ENCODE measurements at regions not wholly inside any gene's neighbourhood (a gene's known extent, or its start where the extent isn't known, plus 50 kb on each side); places are given as distances from the start of the nearest gene placed in this dataset.
"Not testable (repeated sequence)": the region's sequence is repeated elsewhere in the genome, so short reads cannot be mapped to it uniquely, and the experiment has no call there.

DNA sequence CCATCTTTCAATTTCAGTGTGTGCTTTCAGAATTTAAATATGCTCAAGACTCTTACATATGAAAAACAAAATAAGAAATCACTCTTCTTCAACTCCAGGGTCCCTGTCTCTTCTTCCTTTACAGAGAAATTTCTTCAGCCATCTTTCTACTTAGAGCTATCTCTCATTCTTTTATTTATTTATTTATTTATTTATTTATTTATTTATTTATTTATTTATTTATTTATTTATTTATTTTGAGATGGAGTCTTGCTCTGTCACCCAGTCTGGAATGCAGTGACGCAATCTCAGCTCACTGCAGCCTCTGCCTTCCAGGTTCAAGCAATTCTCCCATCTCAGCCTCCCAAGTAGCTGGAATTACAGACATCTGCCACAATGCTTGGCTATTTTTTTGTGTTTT, 211.7 kb downstream of the DUSP10 start:
- not testable (repeated sequence) for DNase-seq (ENCODE audit: low spot score)

DNA sequence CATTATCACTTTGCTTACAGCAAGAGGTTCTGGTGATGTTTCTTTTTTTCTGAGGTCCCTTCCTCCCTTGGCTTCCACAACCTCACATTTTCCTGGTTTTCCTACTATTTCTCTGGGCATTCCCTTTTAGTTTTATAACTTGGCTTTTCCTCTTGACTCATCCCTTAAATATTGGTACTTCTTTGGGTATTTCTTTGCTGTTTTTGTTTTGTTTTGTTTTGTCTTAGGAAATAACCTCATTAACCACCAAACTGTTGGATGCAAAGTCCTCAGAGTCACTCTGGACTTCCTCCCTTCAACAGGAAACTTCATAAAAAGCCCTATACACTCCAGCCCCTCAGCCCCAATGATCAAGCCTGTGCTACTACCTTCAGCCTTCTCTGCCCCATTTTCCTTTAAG, 211.1 kb downstream of the DUSP10 start:
- DNase-seq (ENCODE audit: low spot score), result no peak

DNA sequence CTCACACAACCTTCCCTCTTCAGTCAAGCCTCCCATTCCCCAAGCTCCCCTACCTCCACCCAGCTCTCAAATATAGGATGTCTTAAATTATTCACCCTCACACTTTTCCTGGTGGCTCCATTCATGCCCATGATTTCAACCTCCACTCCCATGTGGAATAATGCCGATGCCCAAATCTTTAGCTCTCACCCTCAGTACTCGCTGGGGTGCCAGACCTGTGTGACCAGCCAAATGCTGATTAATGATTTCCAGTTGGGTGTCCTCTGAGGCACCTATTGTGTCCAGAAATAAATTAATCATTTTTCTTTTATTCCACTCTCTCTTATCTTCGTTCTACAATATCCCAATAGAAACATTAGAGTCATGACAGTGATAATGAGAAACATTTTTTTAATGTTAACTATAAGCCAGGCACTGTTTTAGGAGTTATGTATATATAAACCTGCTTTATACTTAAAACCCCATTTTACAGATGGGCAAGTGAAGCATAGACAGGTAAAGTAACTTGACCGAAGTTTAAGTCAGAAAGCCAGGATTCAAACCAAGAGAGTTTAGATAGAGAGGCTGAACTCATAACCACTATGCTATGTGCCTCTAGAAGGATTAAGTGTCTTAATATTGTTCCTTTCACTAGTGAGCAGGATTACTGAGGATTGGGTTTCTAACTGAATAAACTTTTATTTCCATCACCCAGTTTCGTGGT, 209.7 kb downstream of the DUSP10 start:
- no peak for DNase-seq (ENCODE audit: low spot score)

DNA sequence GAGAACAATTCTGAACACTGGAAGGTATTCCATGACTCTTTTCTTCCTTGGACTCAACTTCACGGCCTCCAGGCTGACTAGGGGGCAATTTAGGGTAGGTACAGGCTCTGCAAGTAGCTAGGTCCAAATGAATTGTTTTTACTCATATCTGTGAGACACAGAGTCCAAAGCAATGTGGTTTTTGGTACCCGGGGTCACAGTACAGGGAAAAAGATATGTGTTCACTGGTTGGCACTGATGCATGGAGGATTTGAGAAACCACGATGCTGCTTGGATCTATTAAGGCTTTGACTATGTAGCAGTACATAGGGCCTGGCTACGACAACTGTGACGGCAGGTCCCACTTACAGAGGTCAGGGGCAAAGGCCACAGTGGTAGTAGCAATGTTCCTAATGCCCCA, 200.6 kb downstream of the DUSP10 start:
- no peak for DNase-seq (ENCODE audit: low spot score)

DNA sequence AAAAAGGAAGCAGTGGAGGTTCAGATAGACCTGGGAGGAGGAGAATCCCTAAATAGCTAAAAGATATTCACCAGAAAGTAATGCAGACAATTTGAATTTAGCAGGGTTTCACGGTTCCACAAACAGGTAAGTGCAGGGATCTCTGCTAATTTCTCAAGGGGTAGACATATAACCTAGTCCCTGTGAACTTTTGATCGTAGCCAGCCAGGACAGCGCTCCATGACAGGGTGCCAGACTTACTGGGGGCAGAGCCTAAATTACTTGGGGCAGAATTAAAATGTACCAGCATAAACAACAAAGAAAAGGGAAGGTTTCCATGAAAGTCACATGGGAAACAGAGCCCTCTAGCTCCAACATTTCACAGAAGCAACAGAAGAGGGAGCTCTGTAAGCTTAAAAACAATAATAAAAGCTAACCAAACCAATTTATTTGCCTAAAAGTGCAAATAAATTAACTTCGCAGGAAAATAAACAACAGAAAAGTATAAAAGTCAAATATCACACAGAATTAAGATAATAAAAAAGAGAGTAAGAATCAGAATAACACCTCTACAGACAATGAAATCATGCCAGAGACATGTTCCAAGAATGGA, 198.3 kb downstream of the DUSP10 start:
- peak; percentile 15 for DNase-seq (ENCODE audit: low spot score)

DNA sequence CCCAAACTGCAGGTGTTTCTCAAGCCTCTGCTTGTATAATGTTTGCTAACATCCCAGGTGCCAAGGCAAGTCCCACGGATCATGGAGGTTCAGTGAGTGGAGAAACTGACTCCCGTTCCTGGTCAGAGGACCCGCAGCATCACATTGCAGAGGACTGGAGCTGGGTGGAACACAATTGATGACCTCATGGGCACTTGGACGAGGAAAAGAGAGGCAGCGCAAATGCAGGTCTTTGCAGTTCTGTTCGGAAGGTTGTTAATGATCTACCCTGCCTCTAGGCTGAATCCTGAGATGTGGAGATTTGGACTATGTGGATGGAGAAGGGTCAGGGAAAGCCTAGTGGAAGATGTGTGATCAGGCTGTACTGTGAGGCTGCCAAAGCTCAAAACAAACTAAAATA, 192.9 kb downstream of the DUSP10 start:
- no peak for DNase-seq (ENCODE audit: low spot score)

DNA sequence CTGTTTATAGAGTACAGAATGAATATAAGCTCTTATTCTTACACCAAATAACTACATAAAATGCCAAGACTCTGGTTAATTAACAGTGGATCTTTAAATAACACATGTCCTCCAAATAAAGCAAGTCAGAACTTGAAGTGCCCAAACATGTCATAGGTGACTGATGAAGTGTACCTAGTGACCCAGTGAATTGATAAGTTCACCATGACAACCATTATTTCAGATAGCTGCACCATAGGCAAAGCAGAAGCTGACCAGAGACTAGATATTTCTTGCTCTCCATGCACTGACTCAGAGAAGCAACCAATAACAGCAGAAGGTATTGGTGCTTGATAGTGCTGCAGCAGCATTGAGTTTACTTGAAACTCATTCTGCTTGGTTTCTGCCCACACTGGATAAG, 192.1 kb downstream of the DUSP10 start:
- DNase-seq (ENCODE audit: low spot score), result no peak

DNA sequence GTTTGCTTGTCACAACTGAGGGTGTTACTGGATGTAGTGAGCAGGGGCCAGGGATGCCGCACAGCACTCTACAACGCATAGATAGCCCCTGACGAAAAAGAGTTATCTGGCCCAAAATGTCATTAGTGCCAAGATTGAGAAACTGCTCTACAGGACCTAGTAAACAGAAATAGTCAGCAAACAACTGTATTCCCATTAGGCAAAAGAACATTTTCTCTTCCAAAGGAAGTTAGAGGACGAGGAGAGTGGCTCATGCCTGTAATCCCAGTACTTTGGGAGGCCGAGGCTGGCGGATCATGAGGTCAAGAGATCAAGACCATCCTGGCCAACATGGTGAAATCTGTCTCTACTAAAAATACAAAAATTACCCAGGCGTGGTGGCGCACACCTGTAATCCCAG, 189.1 kb downstream of the DUSP10 start:
- DNase-seq (ENCODE audit: low spot score), result not testable (repeated sequence)

DNA sequence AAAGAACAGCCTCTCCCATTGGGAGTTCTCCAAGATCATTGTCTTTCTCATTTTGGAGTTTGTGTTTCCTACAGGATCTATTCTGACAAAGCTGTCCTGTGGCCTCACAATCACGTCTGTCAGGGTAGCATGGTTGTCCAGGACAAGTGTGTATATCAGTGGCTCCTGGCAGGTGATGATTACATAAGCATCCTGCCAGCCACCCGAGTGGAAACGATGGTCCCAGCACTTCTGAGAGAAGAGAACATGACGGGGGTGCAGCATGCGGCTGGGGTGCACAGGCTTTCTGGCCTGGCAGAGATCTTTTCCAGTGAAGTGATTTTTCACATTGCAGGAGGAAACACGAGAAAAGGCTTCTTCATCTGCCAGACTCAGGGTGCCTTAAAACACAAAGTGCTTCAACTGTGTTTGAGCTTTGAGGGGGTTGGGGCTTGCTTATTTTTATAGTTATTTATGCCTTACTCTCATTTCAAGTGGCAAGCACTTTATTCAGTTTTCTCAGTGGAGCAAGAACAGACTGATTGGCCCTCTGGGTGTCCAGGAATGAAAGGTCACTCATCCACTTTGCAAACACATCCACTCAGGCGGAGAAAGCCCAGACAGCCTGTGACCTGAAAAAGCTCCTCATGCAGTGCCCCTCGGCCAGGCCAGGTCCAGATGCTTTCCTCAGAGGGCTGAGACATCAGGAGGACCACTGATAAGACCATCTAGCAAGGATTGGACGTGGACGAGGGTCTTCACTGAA, 186.0 kb downstream of the DUSP10 start:
- DNase-seq (ENCODE audit: low spot score), result no peak

DNA sequence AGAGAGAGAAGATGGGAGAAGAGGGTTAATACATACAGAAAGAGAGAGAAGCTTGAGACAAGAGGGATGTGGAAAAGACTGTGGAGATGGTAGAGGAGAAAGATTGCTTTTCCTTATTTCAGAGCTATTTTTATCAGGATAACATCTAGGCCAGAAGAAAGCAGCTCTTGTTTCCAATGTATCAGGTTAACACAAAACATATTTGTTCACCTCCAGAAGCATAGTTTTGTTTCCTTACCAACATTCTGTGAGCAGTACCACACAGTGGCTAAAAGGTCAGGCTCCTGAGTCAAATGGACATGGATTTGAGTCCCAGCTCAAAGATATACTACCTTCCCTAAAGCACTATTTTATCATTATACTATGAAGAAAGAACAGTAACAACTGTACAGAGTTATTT, 185.5 kb downstream of the DUSP10 start:
- no peak for DNase-seq (ENCODE audit: low spot score)

DNA sequence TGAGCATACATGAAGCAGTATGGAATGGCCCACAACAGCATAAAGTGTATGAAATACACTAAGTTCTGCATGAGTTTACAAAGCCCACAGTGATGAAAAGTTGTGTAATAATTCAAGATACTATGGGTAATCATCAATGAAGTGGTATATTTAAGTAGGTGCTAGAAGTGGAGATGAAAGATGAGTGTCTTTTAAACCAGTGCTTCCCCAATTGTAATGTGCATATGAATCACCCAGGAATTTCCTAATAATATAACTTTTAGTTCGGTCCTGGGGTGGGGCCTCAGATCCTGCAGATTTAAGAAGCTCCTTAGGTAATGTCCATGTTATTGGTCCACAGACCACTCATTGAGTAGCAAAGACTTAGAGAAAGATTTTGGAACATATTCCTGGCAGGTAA, 184.9 kb downstream of the DUSP10 start:
- no peak for DNase-seq (ENCODE audit: low spot score)

DNA sequence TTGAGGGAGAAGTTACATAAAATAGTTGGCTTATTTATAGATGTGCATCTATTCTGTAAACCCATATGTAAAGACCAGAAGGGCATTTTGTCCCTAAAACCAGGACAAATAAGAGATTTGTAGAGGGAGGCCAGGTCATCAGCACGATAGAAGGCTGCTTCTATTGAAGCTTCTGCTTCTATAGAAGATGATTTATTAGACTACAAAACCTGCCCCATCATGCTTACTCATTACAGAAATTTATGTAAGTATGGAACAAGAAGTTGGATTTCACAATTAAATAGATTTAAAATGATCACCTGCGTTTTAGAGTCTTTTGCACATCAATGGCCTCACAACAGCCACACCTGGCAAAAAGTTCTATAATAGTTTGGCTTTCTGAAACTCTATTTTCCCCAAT, 183.5 kb downstream of the DUSP10 start:
- no peak for DNase-seq (ENCODE audit: low spot score)

DNA sequence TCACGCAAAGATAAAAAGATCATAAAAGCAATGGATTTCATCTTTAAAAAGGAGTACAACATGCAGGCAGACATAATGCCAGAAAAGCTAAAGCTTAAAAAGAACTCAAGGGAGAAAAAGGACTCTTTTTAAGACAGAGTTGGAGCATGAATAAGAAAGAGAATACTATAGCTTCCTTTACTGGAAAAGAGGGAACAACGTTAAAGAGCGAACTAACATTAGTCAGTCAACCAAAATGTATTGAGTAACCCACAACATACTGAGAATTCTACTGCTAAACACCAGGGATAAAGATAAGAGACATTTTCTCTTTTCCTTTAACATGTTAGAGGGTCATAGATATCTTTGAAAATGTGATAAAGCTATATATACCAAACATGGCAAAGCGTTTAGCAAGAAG, 182.0 kb downstream of the DUSP10 start:
- no peak for DNase-seq (ENCODE audit: low spot score)

DNA sequence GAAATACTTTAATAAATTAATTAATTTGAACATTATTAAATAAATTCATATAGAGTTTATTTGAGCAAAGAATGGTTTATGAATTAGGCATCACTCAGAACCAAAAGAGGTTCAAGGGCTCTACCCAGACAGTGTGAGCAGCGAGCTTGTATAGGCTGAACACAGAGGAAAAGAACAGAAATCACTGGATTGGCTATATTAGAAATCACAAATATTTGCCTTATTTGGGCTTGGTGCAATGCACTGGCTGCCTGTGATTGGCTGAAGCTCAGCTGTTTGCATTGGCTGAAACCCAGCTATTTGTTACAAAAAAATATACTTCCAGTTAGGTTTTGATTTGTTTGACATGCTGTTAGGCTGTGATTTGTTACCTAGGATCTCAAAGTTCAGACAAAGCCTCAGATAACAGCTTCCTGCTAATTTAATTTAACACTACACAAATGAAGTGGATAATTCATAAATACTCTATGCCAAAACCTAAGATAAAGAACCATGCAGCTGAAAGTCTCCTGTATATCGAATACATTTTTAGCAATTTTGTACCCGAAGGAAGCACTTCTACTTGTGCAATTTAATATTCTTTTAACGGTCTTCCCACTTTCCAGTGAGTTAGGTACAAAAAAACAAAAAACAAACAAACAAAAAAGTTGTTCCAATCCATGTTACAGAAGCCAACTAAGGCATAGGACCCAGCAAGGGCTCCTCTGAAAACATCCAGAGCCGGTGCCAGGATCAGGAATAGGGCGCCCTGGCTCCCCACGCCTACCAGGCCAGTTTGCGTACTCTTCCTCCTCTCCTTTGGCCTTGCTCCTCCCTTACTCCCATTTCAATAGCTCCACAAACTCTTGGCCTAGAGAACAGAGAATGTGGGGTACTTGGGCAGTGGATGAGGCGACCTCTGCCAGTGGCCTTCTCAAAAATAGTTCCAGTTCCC, 179.1 kb downstream of the DUSP10 start:
- no peak for DNase-seq (ENCODE audit: low spot score)

DNA sequence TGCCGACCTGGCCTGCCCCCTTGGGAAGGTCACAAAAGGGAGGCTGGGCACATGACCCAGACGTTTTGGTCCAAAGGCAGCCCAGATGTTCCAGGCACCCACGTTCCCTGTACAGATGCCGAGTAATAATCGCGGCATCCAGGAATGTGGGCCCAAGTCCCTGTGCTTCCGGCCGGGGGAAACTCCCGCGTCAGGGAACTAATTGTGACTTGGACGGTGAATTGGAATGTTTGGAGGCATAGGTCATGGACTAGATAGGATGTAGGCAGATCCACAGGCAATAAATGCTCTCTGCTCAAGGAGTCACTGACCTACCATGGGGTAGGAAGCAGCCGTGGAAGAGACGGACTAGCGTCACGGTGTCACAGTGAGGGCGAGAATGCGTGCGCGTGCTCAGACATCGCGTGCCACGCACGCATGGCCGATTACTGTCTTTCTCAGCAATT, 178.4 kb downstream of the DUSP10 start:
- DNase-seq (ENCODE audit: low spot score), result no peak

DNA sequence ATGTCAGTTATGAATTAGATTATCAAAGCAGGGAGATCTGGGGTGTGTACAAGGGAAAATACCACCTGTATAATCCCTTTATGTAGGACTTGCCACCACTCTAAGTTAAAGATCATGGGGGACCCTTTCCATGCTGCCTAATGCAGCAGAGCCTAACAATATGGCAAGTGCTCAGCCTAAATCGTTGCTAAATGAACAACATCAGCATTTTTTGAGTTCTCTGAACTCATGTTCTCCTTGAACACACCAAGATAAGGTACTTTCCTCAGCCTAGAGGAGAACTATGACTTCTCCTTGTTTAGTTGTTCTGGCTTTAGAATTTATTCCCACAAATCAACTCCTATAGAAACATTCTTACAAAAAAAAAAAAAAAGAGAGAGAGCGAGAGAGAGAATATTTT, 177.0 kb downstream of the DUSP10 start:
- no peak for DNase-seq (ENCODE audit: low spot score)

DNA sequence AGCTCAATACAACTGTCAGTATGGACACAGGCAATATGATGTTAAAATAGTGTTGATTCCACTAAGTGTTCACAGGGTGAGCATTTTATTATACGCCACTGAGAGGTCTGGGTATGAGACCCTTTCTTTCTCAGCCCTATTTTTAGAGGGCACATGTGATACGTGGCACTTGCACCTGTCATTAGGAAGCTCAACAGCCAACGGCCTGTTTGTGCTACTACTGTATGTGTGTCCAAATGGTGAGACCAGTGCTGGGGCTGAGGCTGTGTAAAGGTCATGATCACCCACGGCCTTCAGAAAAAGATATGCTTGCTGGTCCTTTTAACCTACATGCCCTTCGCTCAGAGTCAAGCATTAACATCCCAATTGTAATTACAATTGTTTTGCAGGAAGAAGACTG, 176.2 kb downstream of the DUSP10 start:
- no peak for DNase-seq (ENCODE audit: low spot score)

DNA sequence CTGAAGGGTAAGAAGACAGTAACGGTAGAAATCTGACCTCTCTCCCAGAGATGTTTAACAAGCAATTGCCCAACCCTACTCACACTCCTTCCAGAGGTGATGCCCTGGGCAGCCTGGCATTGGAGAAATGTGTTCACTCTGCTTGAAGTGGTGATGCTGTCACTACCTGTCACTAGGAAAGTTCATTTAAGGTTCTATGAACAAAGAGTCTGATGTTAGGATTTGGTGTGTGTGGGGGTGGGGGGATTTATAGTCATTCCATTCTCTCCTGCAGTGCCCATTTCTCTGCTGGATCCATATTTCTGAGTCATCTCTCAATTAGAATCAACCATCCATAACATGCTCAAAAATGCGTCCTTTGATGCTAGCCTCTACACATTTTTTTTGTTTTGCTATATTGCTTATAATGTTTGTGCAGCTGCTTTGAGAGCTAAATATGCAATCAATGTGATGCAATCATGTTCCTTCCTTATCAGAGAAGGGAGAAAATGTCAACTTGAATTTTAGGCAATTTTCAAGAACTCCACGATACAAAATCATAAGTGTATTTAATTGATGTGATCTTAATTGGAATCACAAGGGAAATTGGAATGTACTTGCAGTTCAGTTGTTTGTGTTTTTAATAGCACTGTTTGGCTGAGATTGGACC, 173.9 kb downstream of the DUSP10 start:
- DNase-seq (ENCODE audit: low spot score), result no peak

DNA sequence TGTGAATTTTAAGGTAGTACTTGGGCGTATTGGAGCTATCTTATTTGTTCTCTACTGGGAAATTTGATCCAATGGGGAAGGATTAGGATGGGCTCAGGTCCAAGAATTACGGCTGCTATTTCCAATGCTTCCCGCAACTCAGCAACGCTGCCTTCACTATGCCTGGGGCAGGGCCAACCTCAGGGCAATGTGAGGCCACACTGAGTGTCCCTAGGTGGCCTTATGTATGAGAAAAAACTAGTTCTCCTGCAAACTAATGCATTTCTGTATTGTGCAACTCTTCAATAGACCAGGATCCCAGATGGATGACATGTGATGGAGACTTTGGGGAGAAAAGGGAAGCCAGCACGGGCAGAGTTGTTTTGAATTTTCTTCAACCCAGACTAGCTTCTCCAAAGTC, 168.1 kb downstream of the DUSP10 start:
- DNase-seq (ENCODE audit: low spot score), result no peak

DNA sequence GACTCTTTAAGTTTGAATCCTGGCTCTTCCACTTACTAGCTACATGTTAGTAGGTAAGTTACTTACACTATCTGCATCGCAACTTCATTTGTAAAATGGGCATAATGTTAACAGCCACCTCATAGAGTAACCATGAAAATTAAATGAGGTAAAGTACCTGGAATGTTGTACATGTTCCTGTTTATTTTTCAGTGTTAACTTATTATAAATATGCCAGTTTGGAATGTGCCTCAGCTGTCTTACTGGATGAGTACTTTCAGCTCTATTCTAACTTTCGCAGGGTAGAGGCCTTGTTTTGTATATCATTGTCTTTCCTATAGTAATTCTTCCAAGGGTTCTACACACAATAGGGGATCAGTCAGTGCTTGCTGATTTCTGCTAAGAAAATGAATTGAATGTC, 167.4 kb downstream of the DUSP10 start:
- no peak for DNase-seq (ENCODE audit: low spot score)

DNA sequence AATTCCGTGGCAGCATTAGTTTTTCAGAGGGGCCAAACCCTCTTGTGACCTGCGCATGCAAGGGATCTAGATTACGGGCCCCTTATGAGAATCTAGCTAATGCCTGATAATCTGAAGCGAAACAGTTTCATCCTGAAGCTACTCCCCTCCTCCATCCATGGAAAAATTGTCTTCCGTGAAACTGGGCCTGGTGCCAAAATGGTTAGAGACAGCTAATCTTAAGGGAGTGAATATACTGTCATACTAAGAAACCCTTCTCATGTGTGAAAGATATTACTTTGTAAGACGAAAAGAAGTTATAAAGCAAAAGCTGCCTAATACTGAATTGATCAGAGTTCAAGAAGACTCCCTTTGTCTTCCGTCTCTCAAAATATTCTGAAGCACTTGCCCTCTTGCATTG, 166.3 kb downstream of the DUSP10 start:
- no peak for DNase-seq (ENCODE audit: low spot score)

DNA sequence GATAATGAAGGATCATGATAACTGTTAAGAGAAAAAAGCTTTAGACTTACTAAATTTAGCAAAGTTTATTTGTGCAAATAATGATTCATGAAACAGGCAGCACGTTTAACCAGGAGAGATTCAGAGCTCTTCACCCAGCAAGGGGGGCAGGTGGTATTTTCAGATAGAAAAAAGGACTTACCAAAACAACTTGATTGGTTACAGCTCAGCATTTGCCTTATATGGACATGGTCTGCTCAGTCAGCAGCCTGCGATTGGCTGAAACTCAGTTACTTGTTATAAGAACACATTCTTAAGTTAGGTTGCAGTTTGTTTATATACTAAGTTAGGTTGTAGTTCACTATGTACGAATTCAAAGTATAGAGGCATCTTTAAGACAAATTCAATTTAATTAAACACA, 165.6 kb downstream of the DUSP10 start:
- DNase-seq (ENCODE audit: low spot score), result no peak

Data from HuH-7 (cell line).